ENCODE measurements at regions not wholly inside any gene's neighbourhood (a gene's known extent, or its start where the extent isn't known, plus 50 kb on each side); places are given as distances from the start of the nearest gene placed in this dataset.

- TF ChIP-seq ELF4 (CRISPR knock-in tag; IDR thresholded peaks at IDR 0.05; ENCODE audit: low read depth) (no peak), USF2 (CRISPR knock-in tag; IDR thresholded peaks at IDR 0.05) (no peak), ATF1 (CRISPR knock-in tag; IDR thresholded peaks at IDR 0.05) (no peak), JUN (CRISPR knock-in tag; IDR thresholded peaks at IDR 0.05) (no peak), TP53 (CRISPR knock-in tag; IDR thresholded peaks at IDR 0.05) (no peak), FOXK1 (CRISPR knock-in tag; IDR thresholded peaks at IDR 0.05) (no peak), ATF3 (CRISPR knock-in tag; conservative IDR thresholded peaks at IDR 0.05) (no peak), ESRRA (CRISPR knock-in tag; IDR thresholded peaks at IDR 0.05; ENCODE audit: borderline replicate concordance) (no peak)
Observed at GRCh38 chr15:46420990-46421389, 786.2 kb downstream of the SQOR start.

All from WTC11 (cell line).